Activated CD4-positive, alpha-beta T cell treated with anti-CD3 and anti-CD28 coated beads for 4 hours (primary cell): ENCODE measurements at regions not wholly inside any gene's neighbourhood (a gene's known extent, or its start where the extent isn't known, plus 50 kb on each side); places are given as distances from the start of the nearest gene placed in this dataset.

ENCODE experiments used
- DNase-seq, 2 donors: peaks; one replicate each; pipeline ENCODE4 v3.0.0-alpha.2; 2020

DNA sequence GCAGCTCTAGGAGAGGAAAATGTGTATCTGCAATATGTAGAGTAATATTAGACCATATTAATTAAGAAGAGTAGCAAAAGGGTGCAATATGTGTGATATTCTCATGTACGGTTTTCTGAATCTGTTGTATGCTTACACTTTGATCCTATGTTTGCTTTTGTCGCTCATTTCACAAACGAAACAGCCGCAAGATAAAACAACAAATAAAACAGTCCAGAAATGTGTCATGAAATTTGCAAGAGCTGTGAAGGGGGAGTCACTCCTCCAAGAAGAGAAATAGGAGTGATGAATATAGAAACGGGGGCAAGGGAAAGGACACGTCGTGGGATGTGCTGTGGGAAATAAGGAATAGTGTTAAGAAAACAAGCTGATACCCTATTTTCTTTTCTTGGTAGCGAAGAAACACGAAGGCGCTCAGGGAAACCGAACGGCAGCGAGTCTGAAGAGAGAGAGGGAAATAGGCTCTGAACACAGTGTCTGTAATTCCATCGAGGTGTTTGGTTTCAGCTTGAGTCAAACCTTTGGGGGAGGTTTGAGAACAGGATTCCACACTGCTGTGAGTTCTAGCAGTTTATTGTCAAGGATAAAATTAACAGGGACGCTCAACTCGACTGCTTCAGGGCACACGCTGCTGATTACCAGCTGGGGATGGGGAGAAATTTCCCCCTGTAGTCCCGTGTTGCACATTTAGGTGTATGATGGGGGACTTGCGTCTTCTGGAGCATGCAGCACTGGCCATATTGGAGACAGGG is 595.6 kb upstream of the TENM3 start:
- DNase-seq, result no peak

DNA sequence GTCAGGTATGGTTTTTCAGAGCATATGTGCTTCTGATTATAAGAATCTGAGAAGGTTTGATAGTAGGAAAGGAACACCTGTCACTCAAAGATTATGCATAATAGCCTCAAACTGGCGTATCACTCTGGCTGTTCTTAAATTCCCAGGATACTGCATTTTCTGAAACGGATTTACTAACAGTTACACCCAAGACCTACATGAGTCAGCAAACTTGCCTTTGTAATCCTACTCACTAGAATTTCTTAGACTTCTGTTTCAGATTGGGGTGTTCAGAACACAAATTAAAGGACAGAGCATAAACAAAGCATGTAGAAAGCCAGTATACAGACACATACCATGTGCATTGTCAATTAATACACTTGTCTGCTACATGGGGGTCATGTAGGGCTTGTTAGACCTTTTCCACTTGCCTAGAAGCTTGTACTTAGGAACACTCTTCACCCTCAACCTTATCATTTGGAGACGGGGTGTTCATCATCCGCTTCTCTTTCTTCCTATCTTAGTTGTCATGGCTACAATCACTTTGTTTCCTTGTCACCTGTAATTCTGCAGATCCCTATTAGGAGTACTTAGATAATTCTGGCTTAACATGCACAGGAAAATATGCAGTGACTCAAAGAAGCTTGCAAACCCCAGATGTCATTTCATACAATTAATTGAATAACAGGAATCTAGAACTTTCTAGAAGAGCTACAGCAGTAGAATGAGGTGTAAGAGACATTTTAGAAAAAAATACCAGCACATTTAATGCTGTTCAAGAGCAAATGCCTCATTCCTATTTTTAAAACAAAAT is 593.0 kb upstream of the TENM3 start:
- no peak for DNase-seq

DNA sequence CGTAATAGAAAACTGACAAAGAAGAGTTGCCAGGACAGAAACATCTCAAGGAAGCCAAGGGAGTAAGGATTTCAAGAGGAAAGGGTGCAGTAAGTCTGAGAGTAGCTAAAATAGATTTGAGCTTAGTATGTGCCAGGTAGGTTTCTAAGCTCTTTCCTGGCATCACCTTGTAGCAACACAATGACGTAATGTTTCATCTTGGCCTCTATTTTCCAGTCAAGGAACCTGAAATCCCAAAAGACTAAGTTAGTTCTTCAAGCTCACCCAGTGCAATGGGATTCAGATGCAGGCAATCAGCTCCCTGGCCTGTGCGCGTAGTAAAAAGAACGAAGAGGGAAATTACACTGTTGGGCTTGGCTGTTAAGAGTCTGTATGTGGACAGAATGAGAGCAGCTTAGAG is 586.5 kb upstream of the TENM3 start:
- DNase-seq, result no peak

DNA sequence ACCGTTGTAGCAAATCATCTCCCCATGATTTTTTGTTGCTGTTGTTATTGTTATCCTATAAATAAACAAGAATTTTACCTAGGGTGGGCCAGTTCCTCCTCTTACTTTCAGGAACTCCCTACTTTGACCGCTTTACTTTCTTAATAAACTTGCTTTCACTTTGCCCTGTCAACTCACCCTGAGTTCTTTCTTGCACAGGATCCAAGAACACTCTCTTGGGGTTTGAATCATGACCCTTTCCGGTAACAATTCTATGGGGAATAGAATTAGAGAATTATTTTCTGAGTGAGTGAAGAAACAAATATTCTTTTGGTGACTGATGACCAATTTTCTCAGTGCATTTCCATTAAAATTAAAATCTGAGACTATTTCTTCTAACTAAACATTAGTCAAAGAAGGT is 584.0 kb upstream of the TENM3 start:
- no peak for DNase-seq

DNA sequence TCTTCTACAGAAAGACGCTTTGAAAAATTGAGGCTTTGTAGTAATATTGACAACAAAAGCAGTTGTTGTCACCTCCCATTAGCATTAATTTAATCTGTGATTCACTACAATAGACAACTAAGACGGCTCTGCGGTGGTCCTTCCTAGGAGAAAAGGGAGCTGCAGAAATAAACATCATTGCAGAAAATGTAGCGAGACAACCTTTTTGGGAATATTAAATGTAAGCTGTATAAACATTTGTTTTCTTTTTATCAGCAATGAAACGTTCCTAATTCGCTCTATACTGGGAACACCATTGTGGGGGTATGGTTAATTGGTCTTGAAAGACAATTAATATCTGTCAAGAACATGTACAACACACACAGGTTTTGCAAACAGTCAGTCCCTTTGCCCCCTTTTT is 583.3 kb upstream of the TENM3 start:
- DNase-seq, result no peak

DNA sequence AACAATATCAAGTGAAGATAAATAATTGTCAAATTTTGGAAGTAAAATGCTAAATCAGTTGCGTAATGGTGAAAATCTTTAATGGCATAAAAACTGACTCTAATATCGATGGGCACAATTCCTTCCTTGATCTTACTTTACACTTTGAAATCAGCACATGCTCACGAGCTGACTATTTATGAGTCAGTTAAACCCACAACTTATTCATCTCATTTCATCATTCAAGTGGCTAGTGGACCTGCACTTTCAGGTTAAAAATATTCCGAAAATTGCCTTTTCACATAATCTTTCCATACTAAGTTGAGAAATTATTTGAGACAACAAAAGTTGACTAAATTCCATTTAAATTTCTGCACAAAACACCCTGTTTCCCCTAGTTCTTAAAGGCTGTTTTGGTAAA is 582.1 kb upstream of the TENM3 start:
- no peak for DNase-seq

DNA sequence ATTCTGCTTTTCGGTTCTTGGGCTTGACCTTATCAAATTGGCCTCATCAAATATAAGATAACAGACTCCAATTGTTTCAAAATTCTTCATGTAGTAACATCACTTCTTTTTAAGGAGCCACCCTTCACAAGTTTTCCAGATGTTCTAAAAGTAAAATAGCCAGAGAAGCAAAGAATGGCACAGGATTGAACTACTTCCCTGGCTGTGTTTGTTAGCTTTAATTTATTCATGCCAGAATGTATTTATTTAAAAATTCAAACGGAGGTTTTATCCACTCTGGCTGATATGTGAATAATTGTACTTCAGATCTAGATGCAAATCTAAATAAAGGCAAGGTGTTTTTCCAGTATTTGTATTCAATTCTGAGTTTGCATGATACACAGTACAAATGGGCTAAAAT is 581.3 kb upstream of the TENM3 start:
- no peak for DNase-seq

DNA sequence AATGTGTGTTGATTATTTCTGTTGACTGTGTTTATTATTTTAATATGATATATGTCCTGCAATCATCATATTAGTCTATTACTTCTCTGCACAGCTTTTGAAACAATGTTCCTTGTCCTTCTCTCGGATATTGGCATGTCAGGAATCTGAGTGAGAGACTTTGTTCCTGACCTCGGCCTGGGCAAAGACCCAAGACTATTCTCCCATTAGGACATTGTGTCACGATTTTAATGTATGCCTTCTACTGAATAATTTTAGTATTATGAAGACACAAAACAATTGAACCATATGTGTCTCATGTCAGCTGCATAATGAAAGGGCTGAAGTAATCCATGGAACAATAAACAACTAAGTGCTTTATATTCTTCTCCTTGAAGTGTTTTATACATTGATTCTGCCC is 580.8 kb upstream of the TENM3 start:
- no peak for DNase-seq

DNA sequence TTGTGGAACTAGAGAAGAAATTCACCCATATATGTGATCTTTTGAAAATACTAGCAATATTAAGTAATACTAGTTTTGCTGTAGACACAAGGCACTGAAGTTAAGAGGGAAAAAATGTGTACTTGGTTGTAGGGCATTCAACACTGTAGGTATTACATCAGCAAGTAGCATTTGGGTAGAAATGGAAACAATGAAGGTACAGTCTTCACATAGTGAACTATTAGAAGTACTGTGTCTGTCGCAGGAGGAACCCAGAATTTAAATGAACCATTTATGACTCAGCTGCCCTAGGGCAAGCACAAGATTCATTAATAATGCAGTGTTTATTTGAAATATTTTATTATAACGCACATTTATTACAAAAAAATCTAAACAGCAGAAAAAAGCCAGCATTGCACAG is 572.7 kb upstream of the TENM3 start:
- no peak for DNase-seq

DNA sequence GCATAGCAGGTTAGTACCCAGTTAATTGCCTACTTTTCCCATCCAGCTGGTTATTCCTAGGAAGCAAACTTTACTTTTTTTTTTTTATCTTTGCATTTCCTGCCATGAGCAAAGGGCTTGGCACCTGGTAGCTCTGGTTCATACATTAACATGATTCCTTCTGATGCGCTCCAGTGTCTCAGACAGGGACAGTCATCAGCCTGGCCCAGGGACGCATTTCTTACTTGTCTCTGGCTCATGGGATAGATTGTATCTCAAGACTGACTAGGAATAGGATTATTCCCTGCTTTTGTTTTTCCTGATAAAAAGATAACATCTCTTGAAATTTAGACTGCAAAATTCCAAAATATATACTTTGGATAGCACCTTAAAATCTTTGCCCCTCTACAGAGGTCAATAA is 571.5 kb upstream of the TENM3 start:
- DNase-seq, result no peak

DNA sequence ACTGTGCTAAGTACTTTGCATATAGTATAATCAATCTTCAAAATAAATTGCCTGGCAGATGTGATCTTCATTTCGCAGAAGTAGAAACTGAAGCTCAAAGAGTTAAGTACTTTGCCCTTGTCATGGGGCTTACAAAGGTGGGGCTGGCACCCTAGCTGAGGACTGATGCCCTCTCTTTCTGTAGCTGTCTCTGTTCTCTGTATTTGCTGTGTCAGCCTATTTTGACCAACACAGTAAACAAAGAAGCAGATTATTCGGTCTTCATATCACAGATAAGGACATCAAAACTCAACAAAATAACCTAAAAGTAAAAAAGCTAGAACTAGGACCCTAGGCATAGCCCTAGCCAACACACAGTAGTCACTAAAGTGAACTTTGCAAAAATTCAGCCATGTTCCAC is 570.5 kb upstream of the TENM3 start:
- no peak for DNase-seq

DNA sequence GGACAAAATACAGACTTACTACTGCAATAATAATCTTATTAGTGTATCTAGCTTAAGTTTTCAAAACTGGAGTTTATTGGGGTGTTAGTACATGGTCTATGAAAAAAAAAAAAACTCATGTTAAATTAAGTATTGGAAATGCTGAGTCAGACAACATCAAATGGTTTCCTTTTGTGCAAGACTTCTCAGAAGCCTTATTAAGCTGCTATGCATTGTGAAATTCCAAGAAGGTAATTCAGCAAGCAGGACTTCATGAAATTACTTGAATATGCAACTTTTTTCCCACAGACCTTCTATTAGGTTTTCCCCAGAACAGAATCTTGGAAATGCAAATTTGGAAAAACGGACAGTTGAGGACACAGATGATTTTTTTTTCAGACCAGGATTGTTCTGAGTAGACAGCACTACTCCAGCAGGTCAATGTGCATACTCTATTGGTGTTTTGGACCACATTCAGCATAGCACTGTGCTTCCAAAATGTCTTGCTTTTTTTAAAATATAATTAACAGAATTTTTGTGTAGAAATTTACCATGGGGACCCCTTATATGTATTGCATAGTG is 568.8 kb upstream of the TENM3 start:
- no peak for DNase-seq

DNA sequence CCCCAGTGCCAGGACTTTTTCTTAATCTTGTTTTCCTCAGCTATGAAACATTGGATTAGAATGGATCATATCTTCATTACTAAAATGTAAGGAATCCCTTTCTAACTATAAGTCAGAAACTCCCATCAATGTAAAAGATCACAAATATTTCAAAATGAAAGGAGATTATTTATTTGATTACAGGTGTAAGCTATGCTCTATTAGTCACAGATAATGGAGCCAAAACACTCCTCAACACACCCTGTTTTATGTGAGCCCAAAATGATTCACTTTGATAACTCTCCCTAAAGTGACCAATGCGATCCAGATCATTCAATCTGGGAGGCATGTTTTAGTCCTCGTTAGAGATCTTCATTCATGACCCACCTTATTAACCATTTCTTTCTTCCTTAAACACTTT is 566.7 kb upstream of the TENM3 start:
- DNase-seq, result no peak

DNA sequence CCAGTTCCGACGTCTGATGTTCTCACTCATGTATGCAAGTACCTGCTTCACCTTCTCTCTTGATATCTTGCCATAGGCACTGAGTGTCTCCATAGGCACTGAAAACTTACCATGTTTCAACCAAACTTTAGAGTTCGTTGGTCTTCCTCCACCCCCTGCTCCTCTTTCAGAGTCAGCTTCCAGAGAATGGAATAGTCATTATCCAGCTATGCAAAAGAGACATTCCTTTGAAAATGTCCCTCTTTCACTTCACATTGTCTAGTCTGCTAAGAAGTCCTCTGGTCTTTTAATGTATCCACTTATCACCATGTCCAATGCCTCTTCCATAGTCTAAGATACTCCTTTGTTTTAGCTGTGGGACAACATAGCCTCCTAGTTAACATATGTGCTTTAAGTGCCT is 566.0 kb upstream of the TENM3 start:
- DNase-seq, result no peak

DNA sequence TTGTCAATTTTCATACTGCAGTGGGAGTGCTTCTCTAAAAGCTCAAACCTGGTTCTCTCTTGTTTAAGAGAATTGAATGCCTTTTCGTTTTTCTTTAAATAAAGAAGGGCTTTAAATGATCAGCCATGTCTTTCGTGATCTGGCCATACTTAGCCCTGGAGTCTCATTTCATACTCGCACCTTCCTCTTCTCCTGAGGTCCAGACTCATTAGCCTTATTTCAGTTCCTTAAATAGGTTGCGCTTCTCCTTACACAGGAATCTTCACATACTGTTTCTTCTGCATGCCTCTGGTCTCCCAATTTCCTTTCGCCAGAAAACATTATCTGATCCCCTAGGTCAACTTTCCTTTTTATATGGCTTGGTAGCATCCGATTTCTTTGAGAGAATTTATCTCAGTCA is 565.6 kb upstream of the TENM3 start:
- no peak for DNase-seq

DNA sequence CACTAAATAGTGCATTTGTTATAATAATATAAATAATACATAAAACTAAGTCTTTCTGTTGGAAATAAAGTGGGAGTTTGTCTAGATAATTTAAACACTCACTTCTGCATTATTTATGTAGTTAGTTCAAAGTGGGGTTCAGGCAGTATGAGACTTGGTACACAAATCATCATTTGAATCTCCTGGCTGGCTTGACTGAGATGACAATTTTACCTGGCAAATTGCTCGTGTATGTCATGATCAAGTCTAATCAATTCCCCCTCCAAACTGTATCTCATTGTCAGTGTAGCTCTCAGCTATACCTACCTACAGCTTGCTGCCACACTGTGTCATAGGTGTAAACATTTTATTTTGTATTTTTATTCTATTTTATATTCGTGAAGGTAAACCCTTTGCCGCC is 563.4 kb upstream of the TENM3 start:
- DNase-seq, result no peak

DNA sequence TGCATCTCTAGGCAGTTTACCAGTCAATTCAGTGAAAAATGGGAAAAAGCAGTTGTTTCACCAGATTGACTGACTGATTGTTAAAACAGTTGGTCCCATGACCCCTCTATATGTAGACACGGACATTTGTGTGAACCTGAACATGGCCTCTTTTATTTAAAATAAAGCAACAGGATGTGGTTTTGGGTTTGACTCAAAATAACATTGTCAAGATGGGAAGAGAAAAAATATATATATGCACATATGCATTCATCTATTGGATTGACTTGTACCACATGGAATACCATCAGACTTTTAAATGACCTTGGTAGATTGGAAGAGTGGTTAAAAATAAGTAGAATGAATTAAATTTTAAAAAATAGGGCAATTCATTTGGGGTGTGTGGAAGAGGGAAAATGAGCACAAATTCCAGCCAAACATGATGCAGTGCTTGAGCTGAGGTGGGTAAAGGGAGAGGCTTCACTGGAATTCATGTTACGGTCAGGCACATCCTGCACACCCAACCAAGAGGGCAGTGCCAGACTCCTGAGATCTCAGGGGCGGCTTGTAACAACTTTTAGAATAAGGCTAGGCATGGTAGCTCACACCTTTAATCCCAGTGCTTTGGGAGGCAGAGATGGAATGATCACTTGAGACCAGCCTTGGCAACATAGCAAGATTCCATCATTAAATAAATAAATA is 560.7 kb upstream of the TENM3 start:
- no peak for DNase-seq

DNA sequence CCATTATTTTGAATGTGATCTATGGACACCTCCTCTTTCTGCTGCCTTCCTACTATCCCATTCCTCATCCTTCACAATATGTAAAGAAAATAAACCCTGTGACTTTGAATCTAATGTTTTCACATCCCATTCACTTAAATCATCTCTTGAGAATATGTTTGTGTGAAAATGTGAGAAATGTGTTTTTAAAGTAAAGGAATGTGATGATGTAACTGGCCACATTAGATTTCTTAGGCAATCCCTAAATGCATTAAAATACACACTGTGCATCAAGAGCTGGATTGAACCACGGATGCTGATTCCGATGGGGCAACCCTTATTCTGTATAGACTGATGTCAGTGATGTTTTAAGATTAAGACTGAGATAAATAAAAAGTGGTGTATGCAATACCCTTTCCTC is 558.9 kb upstream of the TENM3 start:
- DNase-seq, result no peak

DNA sequence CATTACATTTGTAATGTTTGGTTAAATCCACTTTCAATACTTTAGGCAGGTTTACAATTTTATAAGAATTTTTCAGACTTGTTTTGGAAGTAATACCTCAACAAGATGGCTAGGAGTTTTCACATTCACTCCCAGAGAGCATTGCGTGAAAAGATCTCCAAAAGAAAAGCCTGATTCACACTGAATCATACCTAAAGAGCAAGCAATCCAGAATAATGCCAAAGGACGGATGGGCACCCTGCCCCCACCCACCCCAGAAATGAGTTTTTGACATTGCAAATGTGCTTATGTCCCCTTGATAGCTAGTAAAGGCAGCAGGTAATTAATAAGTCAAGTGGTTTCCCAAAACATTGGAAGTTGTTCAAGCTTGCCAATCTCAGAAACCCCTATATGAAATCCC is 557.7 kb upstream of the TENM3 start:
- DNase-seq, result no peak

DNA sequence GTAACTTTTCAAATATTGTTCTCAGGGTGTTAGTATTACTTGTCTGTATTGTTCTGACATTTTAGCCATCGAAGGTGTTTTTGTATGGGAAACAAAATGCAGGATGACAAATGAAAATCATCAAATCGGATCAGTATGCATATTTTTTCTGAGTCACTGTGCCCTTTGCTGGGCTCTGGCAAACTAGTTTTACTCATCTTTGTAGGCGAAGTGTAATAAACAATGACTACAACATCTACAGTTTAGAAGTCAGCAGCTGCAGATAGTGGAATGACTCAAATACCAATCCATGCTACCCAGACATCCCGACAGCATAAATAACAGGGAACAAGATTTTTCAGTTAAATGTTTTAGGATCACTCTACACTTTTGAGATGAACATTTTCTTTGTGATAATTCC is 557.3 kb upstream of the TENM3 start:
- DNase-seq, result no peak

DNA sequence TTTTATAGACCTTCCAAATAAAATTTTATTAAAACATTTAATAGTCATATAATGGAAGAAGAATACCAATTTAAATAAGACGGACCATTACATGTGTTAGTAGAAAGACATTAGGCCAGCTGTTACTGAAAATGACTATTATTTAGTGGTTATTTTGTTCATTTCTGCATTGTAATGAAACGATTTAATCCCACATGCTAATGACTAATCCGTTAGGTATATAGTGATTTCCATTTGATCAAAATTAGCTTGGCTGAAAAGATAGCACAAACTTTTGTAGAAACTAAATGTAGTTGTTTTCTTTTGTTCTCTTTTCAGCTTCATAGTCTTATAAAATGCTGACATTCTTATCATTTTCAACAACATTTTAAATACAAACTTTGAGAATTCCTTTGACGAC is 556.1 kb upstream of the TENM3 start:
- DNase-seq, result no peak

DNA sequence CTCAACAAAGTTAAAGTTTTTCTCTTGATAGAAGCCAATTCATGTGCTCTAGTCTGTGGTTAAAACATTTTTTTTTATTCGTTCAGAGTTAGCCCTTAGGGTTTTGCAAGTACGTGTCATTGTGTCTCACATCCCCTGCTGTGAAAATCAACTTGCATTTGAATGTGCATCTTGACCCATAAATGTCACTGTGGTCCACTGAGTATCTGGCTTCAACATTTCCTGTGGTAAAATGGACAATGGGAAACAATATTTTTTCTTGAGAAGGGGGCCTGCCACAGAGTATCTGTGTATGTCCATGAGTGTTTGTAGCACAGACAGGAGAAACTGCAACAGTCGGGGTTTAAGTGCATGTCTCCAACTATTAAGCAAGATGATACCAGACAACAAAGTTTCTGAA is 554.8 kb upstream of the TENM3 start:
- no peak for DNase-seq

DNA sequence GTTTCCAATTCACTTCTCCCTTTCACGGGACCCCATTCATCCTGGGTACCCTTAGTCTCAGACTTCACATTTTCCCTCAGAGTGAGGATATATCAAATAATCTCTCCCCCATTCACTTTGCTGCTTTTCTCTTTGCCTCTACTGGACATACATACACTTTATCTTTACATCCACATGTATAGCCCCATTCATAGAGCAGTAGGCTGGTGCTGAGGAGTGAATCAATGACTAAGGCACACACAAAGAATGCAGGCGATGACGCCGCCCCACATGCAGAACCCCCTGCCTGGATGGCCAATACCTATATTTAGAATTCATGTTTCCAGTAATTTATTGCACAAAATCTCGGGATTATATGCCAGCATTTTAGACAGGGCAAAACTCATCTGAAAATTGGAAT is 554.3 kb upstream of the TENM3 start:
- no peak for DNase-seq

DNA sequence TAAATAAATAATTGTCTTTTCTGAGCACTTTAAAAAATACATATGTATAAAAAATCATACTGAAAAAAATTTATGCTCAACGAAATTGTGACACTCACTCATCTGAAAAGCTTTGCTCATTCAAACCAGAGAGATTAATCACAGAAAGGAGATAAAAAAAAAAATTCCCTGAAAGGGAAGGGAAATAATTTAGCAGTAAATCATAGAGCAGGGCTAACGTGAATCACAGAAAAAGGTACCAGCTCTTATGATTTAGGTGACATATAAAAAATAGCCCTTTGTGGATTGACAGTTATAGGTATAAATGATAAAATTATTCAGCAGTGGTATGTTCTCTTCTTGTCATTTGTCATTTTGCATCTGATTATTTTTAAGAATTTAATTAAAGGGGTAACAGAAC is 552.7 kb upstream of the TENM3 start:
- no peak for DNase-seq
